GM13976 (cell line): ENCODE measurements at regions not wholly inside any gene's neighbourhood (a gene's known extent, or its start where the extent isn't known, plus 50 kb on each side); places are given as distances from the start of the nearest gene placed in this dataset.

Experiments used
- DNase-seq: peaks from one replicate; pipeline ENCODE4 v3.0.0; 2012; ENCODE audit warnings: low spot score
- in situ Hi-C: fragments of 300-500 bp; cut with MboI; formaldehyde crosslinking; loops from one replicate; pipeline ENCODE4 v1.12.0; 2022; ENCODE audit warnings: low sequenced_read_pairs, mixed read lengths, inconsistent platforms; ENCODE audit not compliant: unreplicated experiment
- TF ChIP-seq, protein P1 (sequence below): IDR thresholded peaks from 2 replicates; pipeline ENCODE4 v1.5.1; 2012; ENCODE audit warnings: borderline replicate concordance, mild to moderate bottlenecking; ENCODE audit not compliant: insufficient read depth; ENCODE audit errors: extremely low read depth, missing control alignments, control extremely low read depth

DNA sequence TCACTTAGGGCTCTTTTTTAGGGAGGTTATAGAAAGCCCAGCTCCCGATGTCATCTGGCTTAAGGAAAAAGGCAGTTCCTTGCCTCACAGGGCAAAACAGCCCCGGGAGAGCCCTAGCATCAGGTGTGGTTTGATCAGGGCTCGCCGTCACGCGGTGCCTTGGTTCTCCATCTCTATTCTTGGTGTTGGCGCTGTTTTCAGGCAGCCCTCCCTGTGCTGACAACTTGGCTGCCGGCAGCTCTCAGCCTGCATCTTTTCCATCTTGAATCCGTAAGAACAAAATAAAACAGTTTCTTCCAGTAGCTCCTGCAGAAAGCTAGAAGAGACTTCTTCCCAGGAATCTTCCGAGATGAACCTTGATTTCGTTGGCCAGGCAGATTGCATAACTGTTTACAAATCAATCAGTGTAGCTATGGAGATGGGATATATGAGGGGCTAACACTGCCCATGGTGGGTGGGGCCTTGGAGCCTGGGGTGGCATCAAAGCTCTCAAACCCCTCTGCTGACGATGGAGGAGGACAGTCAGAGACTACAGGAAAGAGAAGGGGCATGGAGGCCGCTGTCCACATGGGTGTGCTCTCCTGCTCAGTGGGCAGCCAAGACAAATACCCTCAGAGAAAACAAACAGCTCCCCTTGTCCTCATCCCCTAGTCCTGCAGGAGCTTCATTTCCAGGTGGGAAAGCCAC is 370.7 kb upstream of the C1orf174 start:
- TF ChIP-seq, protein P1, sequence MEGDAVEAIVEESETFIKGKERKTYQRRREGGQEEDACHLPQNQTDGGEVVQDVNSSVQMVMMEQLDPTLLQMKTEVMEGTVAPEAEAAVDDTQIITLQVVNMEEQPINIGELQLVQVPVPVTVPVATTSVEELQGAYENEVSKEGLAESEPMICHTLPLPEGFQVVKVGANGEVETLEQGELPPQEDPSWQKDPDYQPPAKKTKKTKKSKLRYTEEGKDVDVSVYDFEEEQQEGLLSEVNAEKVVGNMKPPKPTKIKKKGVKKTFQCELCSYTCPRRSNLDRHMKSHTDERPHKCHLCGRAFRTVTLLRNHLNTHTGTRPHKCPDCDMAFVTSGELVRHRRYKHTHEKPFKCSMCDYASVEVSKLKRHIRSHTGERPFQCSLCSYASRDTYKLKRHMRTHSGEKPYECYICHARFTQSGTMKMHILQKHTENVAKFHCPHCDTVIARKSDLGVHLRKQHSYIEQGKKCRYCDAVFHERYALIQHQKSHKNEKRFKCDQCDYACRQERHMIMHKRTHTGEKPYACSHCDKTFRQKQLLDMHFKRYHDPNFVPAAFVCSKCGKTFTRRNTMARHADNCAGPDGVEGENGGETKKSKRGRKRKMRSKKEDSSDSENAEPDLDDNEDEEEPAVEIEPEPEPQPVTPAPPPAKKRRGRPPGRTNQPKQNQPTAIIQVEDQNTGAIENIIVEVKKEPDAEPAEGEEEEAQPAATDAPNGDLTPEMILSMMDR, result no peak

DNA sequence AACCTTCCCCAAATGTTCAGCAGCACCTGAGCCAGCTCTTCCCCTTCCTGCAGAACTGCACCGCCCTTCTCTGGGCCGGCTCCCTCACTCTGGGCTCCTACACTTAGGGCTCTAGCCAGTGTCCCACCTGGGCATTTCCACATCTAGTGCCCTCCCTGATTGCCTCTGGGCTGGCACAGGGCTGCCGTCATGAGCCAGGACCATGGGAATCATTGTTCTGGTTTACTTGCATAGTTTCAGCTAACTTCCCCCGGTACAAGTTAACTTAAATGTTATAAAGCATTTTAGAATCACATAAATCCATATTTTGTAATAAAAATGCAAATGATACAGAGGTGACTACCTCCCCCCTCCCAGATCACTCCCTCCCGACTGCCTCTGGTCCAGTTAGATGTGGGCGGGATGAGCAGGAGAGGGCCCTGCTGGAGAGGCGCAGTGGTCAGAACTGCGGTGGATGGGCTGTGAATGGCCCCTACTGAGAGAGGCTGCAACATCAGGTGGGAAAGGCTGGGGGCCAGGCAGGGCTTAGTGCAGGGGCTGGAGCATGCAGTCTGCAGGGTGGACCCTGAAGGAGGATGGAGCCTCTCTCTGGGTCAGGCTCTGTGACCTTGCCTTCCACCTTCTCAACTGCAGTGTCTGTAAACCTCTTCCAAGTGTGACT is 371.4 kb upstream of the C1orf174 start:
- in situ Hi-C loops, result no loop called here
- TF ChIP-seq, protein P1, result no peak
- no peak for DNase-seq

More for the DNA sequence above, 370.7 kb upstream of the C1orf174 start:
- DNase-seq, result no peak
- in situ Hi-C loops, result no loop called here

DNA sequence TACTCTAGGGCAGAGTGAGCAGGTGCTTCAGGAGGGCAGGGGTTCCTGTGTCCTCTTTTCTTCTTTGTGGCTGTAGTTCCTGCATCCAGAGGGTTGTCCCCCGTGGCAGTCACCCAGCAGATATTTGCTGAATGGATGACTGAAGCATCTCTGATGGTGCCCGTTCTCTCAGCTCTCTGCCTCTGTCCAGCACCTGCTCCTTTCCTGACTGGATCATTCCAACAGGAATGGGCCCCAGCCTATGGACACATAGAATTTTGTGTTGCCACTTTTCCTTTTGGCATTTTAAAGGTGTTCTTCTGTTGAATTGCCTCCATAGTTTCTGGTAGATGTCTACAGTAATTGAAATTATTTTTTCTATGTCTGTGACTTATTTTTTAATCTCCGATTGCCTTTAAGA is 372.5 kb upstream of the C1orf174 start:
- DNase-seq, result no peak
- TF ChIP-seq, protein P1, result no peak
- in situ Hi-C loops, result no loop called here

DNA sequence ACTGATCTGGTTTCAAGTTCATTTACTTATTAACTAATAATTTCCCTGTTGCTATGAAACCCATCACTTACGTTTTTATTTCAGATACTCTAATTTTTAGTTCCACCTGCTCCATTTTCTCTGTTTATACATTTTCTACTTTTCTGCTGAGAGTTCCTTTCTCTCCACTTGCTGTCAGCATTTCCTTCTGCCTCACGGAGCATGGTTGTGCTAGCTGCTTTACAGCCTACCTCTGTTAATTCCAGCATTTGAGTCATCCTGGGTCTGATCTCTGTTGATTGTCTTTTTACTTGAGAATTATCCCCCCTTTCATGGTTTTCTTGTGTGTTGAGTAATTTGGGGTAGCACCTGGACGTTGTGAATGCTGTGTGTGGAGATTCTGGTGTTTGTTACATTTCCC is 373.2 kb upstream of the C1orf174 start:
- no peak for DNase-seq
- in situ Hi-C loops, result no loop called here
- TF ChIP-seq, protein P1, result no peak

DNA sequence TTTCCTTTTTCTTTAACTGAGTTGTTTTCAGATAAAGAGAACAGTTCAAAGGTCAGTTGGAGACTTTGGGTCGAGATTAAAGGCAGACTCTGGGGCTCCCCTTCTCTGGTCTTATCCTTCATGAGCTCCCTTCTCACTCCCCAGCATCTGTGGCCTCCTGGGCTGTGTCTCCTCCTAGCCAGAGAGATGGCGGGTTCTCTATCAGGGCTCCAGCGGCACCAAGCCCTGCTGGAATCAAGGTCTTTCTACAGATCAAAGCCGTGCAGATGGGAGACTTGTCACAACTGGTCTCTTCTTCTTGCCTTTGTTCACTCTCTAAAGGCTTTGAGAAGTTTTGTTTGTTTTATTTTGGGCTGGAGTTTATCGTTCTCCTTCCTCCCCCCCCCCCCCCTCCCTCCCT is 373.7 kb upstream of the C1orf174 start:
- in situ Hi-C loops, result no loop called here
- TF ChIP-seq, protein P1, result no peak

DNA sequence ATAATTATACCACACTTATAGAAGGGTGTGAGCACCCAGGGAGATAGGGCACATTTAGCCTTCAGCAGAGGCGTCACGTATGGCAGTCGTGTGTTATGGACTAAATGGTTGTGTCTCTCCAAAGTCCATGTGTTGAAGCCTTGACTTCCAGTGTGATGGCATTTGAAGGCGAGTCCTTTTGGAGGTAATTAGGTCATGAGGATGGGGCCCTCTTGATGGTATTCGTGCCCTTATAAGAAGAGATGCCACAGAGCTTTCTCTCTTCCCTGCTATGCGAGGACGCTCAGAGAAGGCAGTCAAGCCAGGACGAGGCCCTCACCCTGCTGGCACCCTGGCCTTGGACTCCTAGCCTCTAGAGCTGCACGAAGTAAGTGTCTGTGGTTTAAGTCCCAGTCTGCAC is 375.0 kb upstream of the C1orf174 start:
- in situ Hi-C loops, result no loop called here
- TF ChIP-seq, protein P1, result no peak
- DNase-seq, result no peak

More for the DNA sequence above, 373.7 kb upstream of the C1orf174 start:
- no peak for DNase-seq

DNA sequence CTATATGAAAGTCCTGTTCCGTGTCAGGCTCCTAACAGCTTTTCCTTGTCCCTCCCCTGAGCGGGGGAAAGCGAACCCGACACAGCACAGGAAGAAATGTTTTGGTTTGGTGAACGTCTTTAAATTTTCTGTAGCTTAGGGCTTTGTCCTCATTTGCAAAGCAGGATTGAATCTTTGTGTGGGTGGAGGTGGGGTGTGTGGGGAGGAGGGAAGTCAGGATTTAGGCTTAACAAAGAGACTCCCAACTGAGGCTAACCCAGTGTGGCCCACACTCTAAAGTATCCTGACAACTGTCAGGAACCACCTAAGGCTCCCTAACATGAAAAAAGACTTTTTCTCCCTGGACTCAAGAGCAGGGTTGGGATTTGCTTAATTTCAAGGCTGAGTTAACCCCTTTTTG is 376.2 kb upstream of the C1orf174 start:
- TF ChIP-seq, protein P1, result no peak
- no peak for DNase-seq
- in situ Hi-C loops, result no loop called here
